Gastrocnemius medialis (tissue), 4 donors: ENCODE measurements at regions not wholly inside any gene's neighbourhood (a gene's known extent, or its start where the extent isn't known, plus 50 kb on each side); places are given as distances from the start of the nearest gene placed in this dataset.

Source experiments
- POLR2A ChIP-seq, 2 donors: fragments of 450-650 bp; IDR thresholded peaks; one replicate each; pipeline ENCODE4 v1.6.1; 2017; ENCODE audit warnings: antibody characterized with exemption in 2 of 2, mild to moderate bottlenecking in 2 of 2, moderate library complexity in 2 of 2
- TF ChIP-seq, protein P1 (sequence below), 5 experiments: fragments of 450-650 bp in 3 of 5; fragments of 200-600 bp in 2 of 5; sonication (generic) in 2 of 5; IDR thresholded peaks in 4 of 5; conservative IDR thresholded peaks in 1 of 5; 1 replicate in 4 of 5; 2 replicates in 1 of 5; pipeline ENCODE4 v1.5.1; 2016 to 2019; ENCODE audit warnings: antibody characterized with exemption in 5 of 5, mild to moderate bottlenecking in 3 of 5, moderate library complexity in 3 of 5

DNA sequence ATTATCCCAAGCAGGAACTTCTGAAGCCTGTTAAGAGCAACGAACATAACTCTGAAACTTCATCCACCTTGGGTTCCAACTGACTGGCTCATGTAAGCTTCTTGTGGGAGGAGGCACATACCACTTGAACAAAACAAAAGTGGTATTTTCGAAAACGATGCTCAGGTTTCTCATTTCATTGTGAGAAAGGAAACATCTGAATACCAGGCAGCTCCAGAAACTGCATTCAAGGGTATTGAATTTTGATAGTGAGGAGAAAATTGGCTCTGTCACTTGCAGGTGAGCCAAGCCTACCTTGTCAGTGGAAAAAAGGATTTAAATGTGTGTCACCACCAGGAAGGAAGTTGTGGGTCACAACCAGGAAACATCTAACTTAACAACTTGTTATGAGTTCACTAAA lies 218.1 kb upstream of the SATB1 start:
- TF ChIP-seq, protein P1, sequence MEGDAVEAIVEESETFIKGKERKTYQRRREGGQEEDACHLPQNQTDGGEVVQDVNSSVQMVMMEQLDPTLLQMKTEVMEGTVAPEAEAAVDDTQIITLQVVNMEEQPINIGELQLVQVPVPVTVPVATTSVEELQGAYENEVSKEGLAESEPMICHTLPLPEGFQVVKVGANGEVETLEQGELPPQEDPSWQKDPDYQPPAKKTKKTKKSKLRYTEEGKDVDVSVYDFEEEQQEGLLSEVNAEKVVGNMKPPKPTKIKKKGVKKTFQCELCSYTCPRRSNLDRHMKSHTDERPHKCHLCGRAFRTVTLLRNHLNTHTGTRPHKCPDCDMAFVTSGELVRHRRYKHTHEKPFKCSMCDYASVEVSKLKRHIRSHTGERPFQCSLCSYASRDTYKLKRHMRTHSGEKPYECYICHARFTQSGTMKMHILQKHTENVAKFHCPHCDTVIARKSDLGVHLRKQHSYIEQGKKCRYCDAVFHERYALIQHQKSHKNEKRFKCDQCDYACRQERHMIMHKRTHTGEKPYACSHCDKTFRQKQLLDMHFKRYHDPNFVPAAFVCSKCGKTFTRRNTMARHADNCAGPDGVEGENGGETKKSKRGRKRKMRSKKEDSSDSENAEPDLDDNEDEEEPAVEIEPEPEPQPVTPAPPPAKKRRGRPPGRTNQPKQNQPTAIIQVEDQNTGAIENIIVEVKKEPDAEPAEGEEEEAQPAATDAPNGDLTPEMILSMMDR (IDR thresholded peaks at IDR 0.05 in 4 of 5, conservative IDR thresholded peaks at IDR 0.05 in 1 of 5) = no peak
- TF ChIP-seq POLR2A (IDR thresholded peaks at IDR 0.05) = no peak
